Glomerular visceral epithelial cell (primary cell): ENCODE measurements at regions not wholly inside any gene's neighbourhood (a gene's known extent, or its start where the extent isn't known, plus 50 kb on each side); places are given as distances from the start of the nearest gene placed in this dataset.

Experiments
- DNase-seq: peaks from one replicate; pipeline ENCODE4 v3.0.0-alpha.2; 2016; ENCODE audit errors: extremely low spot score

GRCh38 chr4:12178614-12179610 is 750.2 kb upstream of the HS3ST1 start:
- no peak for DNase-seq

- DNase-seq: no peak
Measured at GRCh38 chr4:12177416-12177815, 748.7 kb upstream of the HS3ST1 start.

- no peak for DNase-seq
Measured at GRCh38 chr4:12173496-12173895, 744.8 kb upstream of the HS3ST1 start.

GRCh38 chr4:12172198-12172973 is 743.7 kb upstream of the HS3ST1 start:
- DNase-seq: no peak

- DNase-seq: no peak
Measured at GRCh38 chr4:12170308-12170707, 741.6 kb upstream of the HS3ST1 start.

GRCh38 chr4:12165616-12166015 is 736.9 kb upstream of the HS3ST1 start:
- DNase-seq: no peak

- DNase-seq: no peak
Measured at GRCh38 chr4:12146339-12146738, 717.6 kb upstream of the HS3ST1 start.

GRCh38 chr4:12145768-12146167 is 717.1 kb upstream of the HS3ST1 start:
- no peak for DNase-seq

GRCh38 chr4:12145106-12145505 is 716.4 kb upstream of the HS3ST1 start:
- DNase-seq: no peak

GRCh38 chr4:12144051-12144450 is 715.4 kb upstream of the HS3ST1 start:
- no peak for DNase-seq

GRCh38 chr4:12140864-12141263 is 712.2 kb upstream of the HS3ST1 start:
- no peak for DNase-seq

- no peak for DNase-seq
Measured at GRCh38 chr4:12139296-12139695, 710.6 kb upstream of the HS3ST1 start.

GRCh38 chr4:12138488-12138887 is 709.8 kb upstream of the HS3ST1 start:
- no peak for DNase-seq

GRCh38 chr4:12137575-12137974 is 708.9 kb upstream of the HS3ST1 start:
- DNase-seq: no peak

GRCh38 chr4:12126474-12126873 is 697.8 kb upstream of the HS3ST1 start:
- no peak for DNase-seq

GRCh38 chr4:12124138-12124537 is 695.4 kb upstream of the HS3ST1 start:
- no peak for DNase-seq

GRCh38 chr4:12123707-12124106 is 695.0 kb upstream of the HS3ST1 start:
- DNase-seq: no peak

- no peak for DNase-seq
Measured at GRCh38 chr4:12122316-12122715, 693.6 kb upstream of the HS3ST1 start.

GRCh38 chr4:12120968-12121367 is 692.3 kb upstream of the HS3ST1 start:
- DNase-seq: no peak

- DNase-seq: no peak
Measured at GRCh38 chr4:12118651-12119213, 690.0 kb upstream of the HS3ST1 start.

GRCh38 chr4:12116009-12116552 is 687.4 kb upstream of the HS3ST1 start:
- no peak for DNase-seq

GRCh38 chr4:12110627-12111026 is 681.9 kb upstream of the HS3ST1 start:
- DNase-seq: no peak
